ENCODE measurements at regions not wholly inside any gene's neighbourhood (a gene's known extent, or its start where the extent isn't known, plus 50 kb on each side); places are given as distances from the start of the nearest gene placed in this dataset.
A peak's percentile ranks its signal among the peaks of the same experiment; 100 is the strongest.

DNA sequence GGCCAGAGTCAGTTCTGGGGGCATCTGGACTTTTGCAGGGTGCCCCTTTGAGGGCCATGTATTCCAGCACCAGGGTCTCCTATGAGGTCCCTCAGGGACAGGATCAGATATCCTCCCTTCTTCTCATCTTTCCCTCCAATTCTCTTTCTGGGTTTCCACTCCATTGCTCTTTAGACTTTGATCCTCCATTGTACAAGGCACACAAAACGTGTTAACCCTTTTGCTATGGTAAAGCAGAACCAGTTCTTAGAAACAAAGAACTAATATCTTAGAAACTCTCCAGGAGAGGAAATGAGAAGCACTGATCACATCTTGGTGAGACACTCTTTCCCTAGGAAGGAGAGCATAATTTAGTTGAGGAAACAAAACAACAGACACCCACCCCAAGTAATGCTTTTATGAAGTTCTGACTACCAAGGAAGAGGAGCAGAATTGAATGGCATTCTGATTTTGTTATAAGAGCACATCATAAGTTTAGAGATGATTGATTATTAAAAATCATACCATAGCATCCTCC lies 200.7 kb upstream of the NPY2R start:
- DNase-seq (ENCODE audit: low read depth): no peak
- no peak overlapping the region for H3K4me3 ChIP-seq (ENCODE audit: low read length)
- TF ChIP-seq CTCF (conservative IDR thresholded peaks at IDR 0.05; ENCODE audit: low read depth, low read length): no peak

GRCh38 chr4:155008389-155008788 lies 200.0 kb upstream of the NPY2R start:
- TF ChIP-seq CTCF (conservative IDR thresholded peaks at IDR 0.05; ENCODE audit: low read depth, low read length): no peak
- peak; percentile 58 for DNase-seq (ENCODE audit: low read depth)
- H3K4me3 ChIP-seq (ENCODE audit: low read length): no peak overlapping the region

- no peak for TF ChIP-seq CTCF (conservative IDR thresholded peaks at IDR 0.05; ENCODE audit: low read depth, low read length)
- H3K4me3 ChIP-seq (ENCODE audit: low read length): no peak overlapping the region
Measured at GRCh38 chr4:155009288-155009687, 199.1 kb upstream of the NPY2R start.

DNA sequence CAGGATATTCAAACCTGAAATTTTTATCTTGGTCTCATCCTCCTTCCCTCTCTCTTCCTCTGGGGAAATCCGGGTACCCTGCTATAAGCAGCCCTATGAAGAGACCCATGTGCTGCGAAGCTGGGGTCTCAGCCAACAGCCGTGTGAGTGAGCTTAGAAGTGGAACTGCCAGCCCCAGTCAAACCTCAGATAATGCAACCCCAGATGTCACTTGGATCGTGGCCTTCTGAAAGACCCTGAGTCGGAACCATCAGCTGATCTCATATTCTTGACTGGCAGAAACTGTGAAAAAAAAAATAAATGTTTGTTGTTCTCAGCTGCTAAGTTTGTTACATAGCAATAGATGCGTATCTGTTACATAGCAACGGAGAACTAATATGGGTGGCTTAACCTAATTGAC lies 198.1 kb upstream of the NPY2R start:
- TF ChIP-seq CTCF (conservative IDR thresholded peaks at IDR 0.05; ENCODE audit: low read depth, low read length): no peak
- no peak for DNase-seq (ENCODE audit: low read depth)

More at GRCh38 chr4:155009288-155009687, 199.1 kb upstream of the NPY2R start:
- no peak for DNase-seq (ENCODE audit: low read depth)

DNA sequence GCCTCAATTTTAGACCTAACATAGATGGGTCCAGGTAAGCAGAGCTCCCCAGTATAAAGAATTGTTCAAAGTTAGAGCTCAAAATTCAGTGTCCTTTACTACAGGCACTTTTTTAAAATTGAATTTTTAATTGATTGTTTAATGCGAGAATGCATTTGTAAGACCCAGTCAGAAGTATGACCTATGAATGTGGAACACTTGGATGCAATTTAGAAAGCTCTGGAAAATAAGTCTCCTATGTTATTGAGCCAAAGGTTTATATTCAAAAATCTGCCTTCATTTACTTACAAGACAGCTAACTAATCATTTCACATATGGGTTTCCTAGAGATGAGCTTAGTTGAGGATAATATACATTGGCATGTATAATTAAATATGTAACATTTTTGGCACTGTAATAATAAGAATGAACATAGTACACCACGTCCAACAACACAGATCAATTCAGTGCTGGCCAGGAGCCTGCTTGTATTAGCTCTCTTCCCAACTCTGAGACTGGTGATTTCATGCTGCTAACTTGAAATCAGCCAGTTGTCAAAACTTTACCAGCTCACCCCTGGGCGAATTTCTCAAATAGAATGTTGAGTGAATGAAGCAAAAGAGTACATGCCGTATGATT lies 197.2 kb upstream of the NPY2R start:
- H3K4me3 ChIP-seq (ENCODE audit: low read length): no peak overlapping the region
- no peak for DNase-seq (ENCODE audit: low read depth)
- TF ChIP-seq CTCF (conservative IDR thresholded peaks at IDR 0.05; ENCODE audit: low read depth, low read length): no peak

More for the DNA sequence above, 198.1 kb upstream of the NPY2R start:
- no peak overlapping the region for H3K4me3 ChIP-seq (ENCODE audit: low read length)

GRCh38 chr4:155012469-155012868 lies 196.0 kb upstream of the NPY2R start:
- DNase-seq (ENCODE audit: low read depth): no peak
- TF ChIP-seq CTCF (conservative IDR thresholded peaks at IDR 0.05; ENCODE audit: low read depth, low read length): no peak
- H3K4me3 ChIP-seq (ENCODE audit: low read length): no peak overlapping the region

DNA sequence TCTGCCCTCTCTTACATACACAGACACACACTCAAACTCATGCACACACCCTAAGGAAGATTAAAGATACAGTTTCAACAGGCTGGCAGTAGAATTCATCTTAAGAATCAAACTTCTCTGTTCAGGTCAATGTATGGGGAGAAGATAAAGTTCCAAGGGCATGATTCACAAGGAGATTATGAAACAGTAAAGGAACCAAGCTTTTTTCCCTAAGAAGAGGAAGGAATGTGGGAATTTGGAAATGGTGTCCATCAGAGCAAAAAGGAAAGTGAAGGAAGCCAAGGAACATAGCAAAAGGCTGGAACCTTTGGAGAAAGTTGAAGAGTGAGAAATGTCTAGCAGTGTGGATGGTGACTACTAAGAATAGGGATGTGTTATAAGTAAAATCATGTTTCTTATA lies 191.0 kb upstream of the NPY2R start:
- no peak for TF ChIP-seq CTCF (conservative IDR thresholded peaks at IDR 0.05; ENCODE audit: low read depth, low read length)
- no peak overlapping the region for H3K4me3 ChIP-seq (ENCODE audit: low read length)
- DNase-seq (ENCODE audit: low read depth): no peak
